LNCaP clone FGC (cell line): ENCODE measurements at regions not wholly inside any gene's neighbourhood (a gene's known extent, or its start where the extent isn't known, plus 50 kb on each side); places are given as distances from the start of the nearest gene placed in this dataset.

ENCODE experiments used
- DNase-seq: peaks from one replicate; pipeline ENCODE4 v3.0.0-alpha.2; 2011; ENCODE audit warnings: low read depth
- H3K4me3 ChIP-seq: 2 replicates; pipeline ENCODE4 v1.5.1; 2011; ENCODE audit warnings: mild to moderate bottlenecking, low read depth, low read length, control low read depth
- TF ChIP-seq, protein P1 (sequence below): IDR thresholded peaks from 2 replicates; pipeline ENCODE4 v1.5.1; 2012; ENCODE audit warnings: mild to moderate bottlenecking; ENCODE audit not compliant: control insufficient read depth, insufficient read depth; ENCODE audit errors: extremely low read depth

DNA sequence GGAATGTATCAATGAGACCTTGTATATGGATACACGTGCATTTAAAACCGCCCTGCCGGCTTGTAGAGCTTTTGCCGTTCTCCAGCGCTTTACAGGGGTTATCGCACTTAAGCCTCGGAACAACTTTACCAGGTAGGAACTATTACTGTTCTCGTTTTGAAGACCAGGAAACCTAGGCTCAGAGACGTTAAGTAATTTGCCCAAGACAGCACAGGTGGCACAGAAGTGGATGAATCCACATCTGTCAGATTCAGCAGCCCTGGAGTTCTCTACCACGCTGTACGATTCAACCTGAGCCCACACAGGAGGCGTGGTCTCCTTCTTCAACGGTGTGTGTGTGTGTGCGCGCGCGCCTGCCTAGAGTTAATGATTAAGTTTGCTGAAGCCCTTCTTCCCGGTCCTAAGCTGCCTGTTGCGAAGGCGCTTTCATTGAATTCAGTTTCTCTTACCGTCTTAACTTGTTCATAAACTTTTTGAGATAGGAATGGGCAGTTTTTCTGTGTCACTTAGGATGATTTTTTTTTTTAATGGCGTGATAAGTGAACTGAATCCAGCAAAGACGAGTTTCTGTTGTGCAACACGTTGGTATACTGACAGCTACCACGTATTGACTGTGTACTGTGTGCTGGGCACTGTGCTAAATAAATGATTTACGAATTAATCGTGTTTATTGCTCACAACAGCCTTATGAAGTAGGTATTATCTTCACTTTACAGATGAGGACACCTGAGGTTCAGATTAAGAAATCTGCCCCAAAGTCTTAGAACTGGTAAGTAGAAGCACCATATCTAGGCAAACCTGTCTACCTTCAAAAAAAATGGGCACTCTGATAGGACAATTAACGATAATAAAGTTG lies 67.4 kb downstream of the KCNRG start:
- TF ChIP-seq, protein P1, sequence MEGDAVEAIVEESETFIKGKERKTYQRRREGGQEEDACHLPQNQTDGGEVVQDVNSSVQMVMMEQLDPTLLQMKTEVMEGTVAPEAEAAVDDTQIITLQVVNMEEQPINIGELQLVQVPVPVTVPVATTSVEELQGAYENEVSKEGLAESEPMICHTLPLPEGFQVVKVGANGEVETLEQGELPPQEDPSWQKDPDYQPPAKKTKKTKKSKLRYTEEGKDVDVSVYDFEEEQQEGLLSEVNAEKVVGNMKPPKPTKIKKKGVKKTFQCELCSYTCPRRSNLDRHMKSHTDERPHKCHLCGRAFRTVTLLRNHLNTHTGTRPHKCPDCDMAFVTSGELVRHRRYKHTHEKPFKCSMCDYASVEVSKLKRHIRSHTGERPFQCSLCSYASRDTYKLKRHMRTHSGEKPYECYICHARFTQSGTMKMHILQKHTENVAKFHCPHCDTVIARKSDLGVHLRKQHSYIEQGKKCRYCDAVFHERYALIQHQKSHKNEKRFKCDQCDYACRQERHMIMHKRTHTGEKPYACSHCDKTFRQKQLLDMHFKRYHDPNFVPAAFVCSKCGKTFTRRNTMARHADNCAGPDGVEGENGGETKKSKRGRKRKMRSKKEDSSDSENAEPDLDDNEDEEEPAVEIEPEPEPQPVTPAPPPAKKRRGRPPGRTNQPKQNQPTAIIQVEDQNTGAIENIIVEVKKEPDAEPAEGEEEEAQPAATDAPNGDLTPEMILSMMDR, result no peak
- peak overlapping the region; percentile 69 for H3K4me3 ChIP-seq
- peak; percentile 68 for DNase-seq

DNA sequence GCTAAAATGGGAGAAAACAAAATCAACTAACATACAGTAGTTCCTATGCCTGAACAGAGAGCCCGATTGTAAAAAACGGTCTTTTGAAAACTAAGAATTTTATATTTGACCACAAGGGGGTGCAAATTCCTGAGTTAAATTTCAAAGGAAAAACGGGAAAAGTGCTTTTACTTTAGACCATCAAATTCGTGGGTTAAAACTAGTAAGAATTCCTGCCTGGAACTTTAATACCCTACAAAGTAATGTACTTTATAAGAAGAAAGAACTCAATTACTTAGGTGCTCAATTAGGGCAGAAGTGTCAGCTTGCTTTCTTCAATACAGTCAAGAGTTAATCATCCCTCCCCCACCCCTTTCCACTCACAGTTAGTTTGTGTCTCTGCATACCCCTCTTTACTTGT lies 69.8 kb downstream of the KCNRG start:
- H3K4me3 ChIP-seq, result no peak overlapping the region
- DNase-seq, result no peak
- TF ChIP-seq, protein P1, result peak; percentile 39

DNA sequence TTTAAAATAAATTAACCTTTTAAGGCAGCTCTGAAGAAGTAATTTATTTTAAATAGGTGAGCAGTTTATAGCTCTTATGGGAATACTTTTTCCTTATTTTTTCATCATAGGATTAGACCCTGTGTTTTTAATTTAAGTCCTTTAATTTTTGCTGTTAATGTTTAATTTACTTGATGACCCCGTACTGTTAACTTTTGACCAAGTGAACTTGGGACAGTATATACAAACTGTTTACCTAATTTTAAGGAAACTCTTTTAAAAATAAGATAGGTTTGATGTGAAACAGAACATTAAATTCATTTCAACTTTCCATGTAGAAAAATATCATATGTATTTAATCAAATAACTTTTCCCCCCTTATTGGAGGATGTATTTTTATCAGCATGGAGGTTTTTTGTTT lies 74.4 kb downstream of the KCNRG start:
- TF ChIP-seq, protein P1, result no peak
- H3K4me3 ChIP-seq, result no peak overlapping the region
- DNase-seq, result no peak

DNA sequence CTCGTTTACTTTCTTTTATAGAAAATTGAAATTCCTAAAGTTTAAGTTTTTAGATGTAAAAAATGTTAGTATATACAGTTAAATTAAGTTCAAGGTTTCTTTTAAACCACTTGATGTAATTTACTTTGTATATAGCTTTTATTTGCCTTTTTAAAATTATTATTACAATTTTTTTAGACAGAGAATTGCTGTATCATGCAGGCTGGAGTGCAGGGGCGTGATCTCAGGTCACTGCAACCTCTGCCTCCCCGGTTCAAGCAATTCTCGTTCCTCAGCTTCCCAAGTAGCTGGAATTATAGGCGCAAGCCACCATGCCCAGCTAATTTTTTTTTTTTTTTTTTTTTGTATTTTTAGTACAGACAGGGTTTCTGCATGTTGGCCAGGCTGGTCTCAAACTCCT lies 75.0 kb downstream of the KCNRG start:
- no peak overlapping the region for H3K4me3 ChIP-seq
- DNase-seq, result no peak
- TF ChIP-seq, protein P1, result no peak

DNA sequence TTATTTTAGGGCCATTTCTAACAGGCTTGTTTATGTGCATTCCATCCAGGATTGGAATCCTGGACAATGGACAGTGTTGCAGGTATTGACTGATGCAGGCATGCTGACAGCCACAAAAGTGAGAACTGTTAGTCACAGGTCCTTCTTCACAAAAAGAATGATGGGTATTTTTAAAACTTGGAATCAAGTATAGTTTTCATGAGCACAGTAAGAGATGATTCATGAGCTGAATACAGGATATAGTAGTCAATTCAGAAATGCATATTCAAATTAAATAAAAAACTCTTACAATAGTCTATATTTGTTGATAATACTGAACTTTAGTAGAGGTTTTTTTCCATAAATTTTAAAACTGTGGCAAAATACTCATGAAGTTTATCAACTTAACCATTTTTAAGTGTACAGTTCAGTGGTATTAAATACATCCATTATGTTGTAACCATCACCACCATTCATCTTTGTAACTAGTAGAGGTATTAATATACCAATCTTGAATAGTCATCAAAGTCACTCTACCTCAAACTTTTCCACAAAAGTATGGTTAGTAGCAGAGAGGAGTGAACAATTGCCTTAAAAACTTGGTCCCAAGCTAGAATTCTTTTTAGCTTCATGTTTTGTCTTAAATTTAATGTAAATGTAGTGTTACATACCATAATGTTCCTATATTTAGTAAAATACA lies 79.5 kb downstream of the KCNRG start:
- TF ChIP-seq, protein P1, result no peak
- no peak overlapping the region for H3K4me3 ChIP-seq
- no peak for DNase-seq

DNA sequence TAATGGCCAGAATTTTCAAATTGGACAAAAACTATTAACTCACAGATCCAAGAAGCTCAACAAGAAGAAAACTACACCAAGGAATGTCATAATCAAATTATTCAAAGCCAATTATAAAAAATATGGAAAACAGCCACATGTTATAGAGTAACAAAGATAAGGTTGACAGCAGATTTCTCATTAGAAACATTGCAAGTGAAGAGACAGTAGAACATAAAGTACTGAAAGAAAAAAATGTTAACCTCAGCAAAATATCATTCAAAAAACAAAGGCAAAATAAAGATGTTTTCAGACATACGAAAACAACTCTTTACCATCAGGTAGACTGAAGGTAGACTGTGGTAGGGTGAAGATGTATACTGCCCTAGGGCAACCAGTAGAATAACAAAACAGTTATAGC lies 83.4 kb downstream of the KCNRG start:
- TF ChIP-seq, protein P1, result no peak
- no peak overlapping the region for H3K4me3 ChIP-seq
- no peak for DNase-seq
